Ovary (tissue), 7 donors: ENCODE measurements at regions not wholly inside any gene's neighbourhood (a gene's known extent, or its start where the extent isn't known, plus 50 kb on each side); places are given as distances from the start of the nearest gene placed in this dataset.
"Not testable (repeated sequence)": the region's sequence is repeated elsewhere in the genome, so short reads cannot be mapped to it uniquely, and the experiment has no call there.

Experiments
- DNase-seq, 5 donors: peaks; one replicate each; pipeline ENCODE4 v3.0.0-alpha.2; 2019 to 2020
- H3K27ac ChIP-seq, 2 donors: fragments of 200-600 bp; one replicate each; pipeline versions ENCODE4 v1.5.1 to v1.8.0; 2019 to 2022
- H3K27me3 ChIP-seq: fragments of 200-600 bp; one replicate; pipeline ENCODE4 v1.8.0; 2022
- H3K36me3 ChIP-seq: fragments of 200-600 bp; sonication (generic); one replicate; pipeline ENCODE4 v1.5.1; 2019
- H3K4me1 ChIP-seq: one replicate; pipeline ENCODE4 v1.8.1; 2013; ENCODE audit warnings: mild to moderate bottlenecking, moderate library complexity; ENCODE audit not compliant: insufficient read depth
- H3K4me3 ChIP-seq: fragments of 200-600 bp; sonication (generic); one replicate; pipeline ENCODE4 v1.5.1; 2017
- H3K9me3 ChIP-seq, 2 donors: fragments of 200-600 bp in 1 of 2; sonication (generic) in 1 of 2; one replicate each; pipeline versions ENCODE4 v1.5.1 to v1.8.1; 2013 to 2019; ENCODE audit warnings: mild to moderate bottlenecking in 1 of 2, moderate library complexity in 1 of 2
- CTCF ChIP-seq, 3 donors: fragments of 450-650 bp in 2 of 3; fragments of 200-600 bp in 1 of 3; IDR thresholded peaks; one replicate each; pipeline versions ENCODE4 v1.5.1 to v1.8.0; 2016 to 2022; ENCODE audit warnings: antibody characterized with exemption in 3 of 3, mild to moderate bottlenecking in 1 of 3
- EP300 ChIP-seq: sonication (generic); formaldehyde crosslinking; IDR thresholded peaks from one replicate; pipeline ENCODE4 v1.6.1; 2017; ENCODE audit warnings: antibody characterized with exemption
- POLR2A ChIP-seq: fragments of 450-650 bp; IDR thresholded peaks from one replicate; pipeline ENCODE4 v1.6.1; 2017; ENCODE audit warnings: antibody characterized with exemption, mild to moderate bottlenecking, moderate library complexity
- WGBS, 3 donors: extraction: QIAGEN DNeasy Blood & Tissue Kit in 1 of 3; methylation state at CpG; one replicate each; pipeline versions ENCODE4 v1.1.5 to v1.1.7; 2013 to 2017; 5-methylcytosine and 5-hydroxymethylcytosine counted together
- intact Hi-C, 4 donors: fragments of 100-400 bp; cut with DNase I; formaldehyde crosslinking; loops; one replicate each; pipeline versions ENCODE4 v1.11.0 to v1.15.1; 2022 to 2023
- donor health status: DM: no; HTN: no; CAD: no; lungs with moderate emphysema.
- donor health status: DM: no; HTN: no; CAD: no.
- donor health status: Bipolar disorder and iron deficiency.
- donor health status: DM: no; HTN: no; CAD: no.
- donor health status: DM: yes; HTN: yes; CAD: no.

DNA sequence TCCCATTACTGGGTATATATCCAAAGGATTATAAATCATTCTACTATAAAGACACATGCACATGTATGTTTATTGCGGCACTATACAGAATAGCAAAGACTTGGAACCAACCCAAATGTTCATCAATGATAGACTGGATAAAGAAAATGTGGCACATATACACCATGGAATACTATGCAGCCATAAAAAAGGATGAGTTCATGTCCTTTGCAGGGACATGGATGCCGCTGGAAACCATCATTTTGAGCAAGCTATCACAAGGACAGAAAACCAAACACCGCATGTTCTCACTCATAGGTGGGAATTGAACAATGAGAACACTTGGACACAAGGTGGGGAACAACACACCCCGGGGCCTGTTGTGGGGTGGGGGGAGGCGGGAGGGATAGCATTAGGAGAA lies 57.0 kb upstream of the NEUROD1 start:
- DNase-seq, H3K4me1 ChIP-seq, H3K9me3 ChIP-seq, H3K27me3 ChIP-seq, intact Hi-C loops, H3K27ac ChIP-seq, H3K36me3 ChIP-seq, H3K4me3 ChIP-seq: not testable (repeated sequence)
- 73 to 76% (median 75%) methylated on average over 5 of the region's 5 CpGs for WGBS, 3 donors

DNA sequence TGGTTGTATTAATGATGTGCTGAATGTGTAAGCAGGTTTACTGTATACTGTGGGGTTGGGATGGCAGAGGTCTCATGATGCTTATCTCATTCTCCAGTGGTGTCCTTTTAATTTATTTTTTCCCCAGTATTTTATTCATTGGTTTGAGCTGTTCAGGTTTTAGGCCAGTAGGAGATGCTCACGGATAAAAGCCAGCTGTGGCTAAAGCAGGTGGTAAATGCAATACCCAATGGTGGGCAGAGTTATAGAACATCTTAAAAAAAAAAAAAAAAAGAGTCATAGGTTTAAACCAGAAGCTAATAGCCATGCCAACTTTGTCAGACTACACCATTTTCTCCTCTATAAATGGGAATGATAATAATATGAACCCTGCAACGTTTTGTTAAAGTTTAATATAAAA lies 57.8 kb upstream of the NEUROD1 start:
- Histone ChIP-seq H3K4me1 (no peaks in the 10 kb centered on the region), H3K4me3 (no peak overlapping the region), H3K27me3 (no peaks in the 10 kb centered on the region), H3K27ac (no peak overlapping the region), H3K36me3 (no peaks in the 10 kb centered on the region), H3K9me3 (no peaks in the 10 kb centered on the region)
- DNase-seq, result no peak
- 20 to 45% (median 25%) methylated on average over 2 of the region's 2 CpGs for WGBS, 3 donors
- intact Hi-C loops, result no loop called here
- TF ChIP-seq CTCF (IDR thresholded peaks at IDR 0.05) (no peak), POLR2A (no peak), EP300 (no peak)

GRCh38 chr2:181738563-181738962 lies 58.2 kb upstream of the NEUROD1 start:
- no peaks in the 10 kb centered on the region for H3K36me3 ChIP-seq
- 85 to 90% (median 88%) methylated on average over 4 of the region's 4 CpGs for WGBS, 3 donors
- H3K27me3 ChIP-seq, result no peaks in the 10 kb centered on the region
- no peak for DNase-seq
- no peaks in the 10 kb centered on the region for H3K9me3 ChIP-seq
- TF ChIP-seq POLR2A (no peak), CTCF (IDR thresholded peaks at IDR 0.05) (no peak), EP300 (no peak)
- H3K27ac ChIP-seq, result no peak overlapping the region
- no peak overlapping the region for H3K4me3 ChIP-seq
- intact Hi-C loops, result no loop called here
- H3K4me1 ChIP-seq, result no peaks in the 10 kb centered on the region

- intact Hi-C loops, result loop anchor here (5.0 to 10.0 kb wide), 2 partner anchors 213 to 336 kb away; no protein-coding TSS in a partner anchor
- Histone ChIP-seq H3K27me3 (no peaks in the 10 kb centered on the region), H3K9me3 (no peaks in the 10 kb centered on the region), H3K27ac (no peak overlapping the region), H3K36me3 (no peaks in the 10 kb centered on the region), H3K4me3 (no peak overlapping the region), H3K4me1 (no peaks in the 10 kb centered on the region)
- DNase-seq, result no peak
- TF ChIP-seq POLR2A (no peak), CTCF (IDR thresholded peaks at IDR 0.05) (no peak)
- 43 to 55% (median 45%) methylated on average over 1 of the region's 1 CpG for WGBS, 3 donors
Observed at GRCh38 chr2:181741756-181742155, 61.4 kb upstream of the NEUROD1 start.

DNA sequence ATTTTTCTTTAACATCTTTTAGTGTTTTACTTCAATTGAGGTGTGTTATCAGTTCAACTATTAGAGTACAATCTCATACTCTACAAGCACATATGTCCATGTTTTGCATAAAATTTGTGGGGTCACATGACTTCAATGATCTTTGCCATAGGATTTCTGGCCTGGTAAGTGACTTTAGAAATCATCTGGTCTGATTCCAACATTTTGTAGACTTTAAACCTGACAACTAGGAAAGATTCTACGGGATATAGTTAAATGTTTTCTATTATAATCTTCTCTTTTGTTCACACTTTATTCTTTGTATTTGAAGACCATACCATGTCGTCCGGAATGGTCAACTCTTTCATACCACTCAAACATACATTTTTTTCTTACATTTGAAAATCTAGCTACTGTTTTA lies 62.0 kb upstream of the NEUROD1 start:
- Histone ChIP-seq H3K4me1 (no peaks in the 10 kb centered on the region), H3K27me3 (no peaks in the 10 kb centered on the region), H3K4me3 (no peak overlapping the region), H3K9me3 (no peaks in the 10 kb centered on the region), H3K27ac (no peak overlapping the region), H3K36me3 (no peaks in the 10 kb centered on the region)
- intact Hi-C loops, result loop anchor here (5.0 to 10.0 kb wide), 2 partner anchors 212 to 335 kb away; no protein-coding TSS in a partner anchor
- DNase-seq, result no peak
- no peak for TF ChIP-seq POLR2A
- TF ChIP-seq CTCF (IDR thresholded peaks at IDR 0.05), result no peak
- TF ChIP-seq EP300, result no peak
- 40 to 49% (median 43%) methylated on average over 3 of the region's 3 CpGs for WGBS, 3 donors
